HG03066 (cell line): ENCODE measurements at regions not wholly inside any gene's neighbourhood (a gene's known extent, or its start where the extent isn't known, plus 50 kb on each side); places are given as distances from the start of the nearest gene placed in this dataset.

Source experiments
- ATAC-seq: cut with Tn5 transposase; IDR thresholded peaks from one replicate; pipeline ENCODE4 v1.9.1; 2021; ENCODE audit warnings: low read depth; ENCODE audit not compliant: unreplicated experiment

GRCh38 chr2:186068139-186068801 lies 329.7 kb downstream of the FSIP2 start:
- ATAC-seq: no peak

GRCh38 chr2:186069676-186070075 lies 331.1 kb downstream of the FSIP2 start:
- ATAC-seq: no peak

GRCh38 chr2:186085226-186085625 lies 346.6 kb downstream of the FSIP2 start:
- no peak for ATAC-seq

GRCh38 chr2:186093174-186093573 lies 354.6 kb downstream of the FSIP2 start:
- ATAC-seq: no peak

- no peak for ATAC-seq
These were observed 360.2 kb downstream of the FSIP2 start for GRCh38 chr2:186098821-186099220.

- no peak for ATAC-seq
These were observed 361.2 kb downstream of the FSIP2 start for GRCh38 chr2:186099826-186100225.

- ATAC-seq: no peak
These were observed 362.0 kb downstream of the FSIP2 start for GRCh38 chr2:186100636-186101035.

GRCh38 chr2:186101616-186102015 lies 363.0 kb downstream of the FSIP2 start:
- ATAC-seq: no peak

- no peak for ATAC-seq
These were observed 364.7 kb downstream of the FSIP2 start for GRCh38 chr2:186103276-186103675.

- ATAC-seq: no peak
These were observed 366.6 kb downstream of the FSIP2 start for GRCh38 chr2:186105016-186105724.

GRCh38 chr2:186108470-186108869 lies 369.9 kb downstream of the FSIP2 start:
- no peak for ATAC-seq

- no peak for ATAC-seq
These were observed 372.8 kb upstream of the ZC3H15 start for GRCh38 chr2:186113284-186113683.

- ATAC-seq: no peak
These were observed 360.9 kb upstream of the ZC3H15 start for GRCh38 chr2:186125156-186125555.

- no peak for ATAC-seq
These were observed 360.4 kb upstream of the ZC3H15 start for GRCh38 chr2:186125625-186126024.

- no peak for ATAC-seq
These were observed 359.9 kb upstream of the ZC3H15 start for GRCh38 chr2:186126181-186126580.

GRCh38 chr2:186129767-186130581 lies 356.1 kb upstream of the ZC3H15 start:
- no peak for ATAC-seq

GRCh38 chr2:186130748-186131641 lies 355.1 kb upstream of the ZC3H15 start:
- no peak for ATAC-seq

GRCh38 chr2:186135686-186136085 lies 350.4 kb upstream of the ZC3H15 start:
- ATAC-seq: no peak

- no peak for ATAC-seq
These were observed 349.2 kb upstream of the ZC3H15 start for GRCh38 chr2:186136860-186137259.

- no peak for ATAC-seq
These were observed 347.2 kb upstream of the ZC3H15 start for GRCh38 chr2:186138845-186139244.
